HPDE6-E6E7 (cell line): ENCODE measurements at regions not wholly inside any gene's neighbourhood (a gene's known extent, or its start where the extent isn't known, plus 50 kb on each side); places are given as distances from the start of the nearest gene placed in this dataset.

Source experiments
- DNase-seq: peaks from one replicate; pipeline ENCODE4 v3.0.0; 2011; ENCODE audit warnings: missing footprints; ENCODE audit errors: extremely low spot score

DNA sequence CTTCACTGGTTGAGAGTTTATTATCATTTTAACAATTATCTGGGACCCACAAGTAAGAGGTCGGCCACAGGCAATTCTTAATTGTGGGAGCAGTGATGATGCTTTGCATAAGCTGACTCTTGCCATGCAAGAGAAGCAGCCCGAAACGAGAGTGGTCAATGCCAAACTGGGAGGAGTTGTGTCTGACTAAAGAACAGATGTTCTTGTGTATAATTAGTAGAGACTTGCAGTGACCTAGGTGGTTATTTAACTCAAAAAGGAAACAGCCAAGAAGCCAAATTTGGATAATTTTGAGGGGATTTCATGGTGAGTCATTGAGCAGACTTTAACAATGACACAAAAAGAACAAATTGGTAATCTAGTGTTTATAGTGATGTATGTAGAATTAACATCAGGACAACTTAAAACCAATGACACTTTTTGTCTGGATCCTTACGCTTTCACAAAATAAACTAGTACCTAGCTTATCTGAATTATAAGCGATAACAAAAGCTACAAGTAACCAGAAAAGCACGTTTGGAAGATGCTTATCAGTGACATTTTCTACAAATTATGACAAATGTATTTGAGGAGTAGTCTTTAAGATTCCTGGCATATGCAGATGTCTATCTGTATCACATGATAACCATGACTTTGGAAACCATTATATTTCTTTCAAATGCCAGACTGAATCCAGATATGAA lies 184.7 kb upstream of the DLGAP1 start:
- DNase-seq: no peak

DNA sequence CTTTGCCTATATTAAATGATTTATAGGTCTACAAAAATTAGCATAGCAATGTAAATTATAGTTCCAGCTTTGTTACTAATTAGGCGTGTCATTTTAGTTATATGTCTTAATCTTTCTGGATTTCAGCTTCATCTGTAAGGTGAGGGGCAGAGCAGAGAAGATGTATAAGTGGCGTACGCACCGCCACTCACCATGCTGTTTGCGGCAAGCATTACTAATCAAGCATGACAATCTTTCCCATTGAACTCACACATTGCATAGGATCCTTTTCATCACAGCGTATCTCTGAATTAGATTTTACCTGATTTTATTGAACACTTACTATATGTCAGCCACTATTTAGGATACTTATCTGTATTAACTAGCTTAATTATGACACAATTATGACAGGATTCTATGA lies 183.6 kb upstream of the DLGAP1 start:
- no peak for DNase-seq

DNA sequence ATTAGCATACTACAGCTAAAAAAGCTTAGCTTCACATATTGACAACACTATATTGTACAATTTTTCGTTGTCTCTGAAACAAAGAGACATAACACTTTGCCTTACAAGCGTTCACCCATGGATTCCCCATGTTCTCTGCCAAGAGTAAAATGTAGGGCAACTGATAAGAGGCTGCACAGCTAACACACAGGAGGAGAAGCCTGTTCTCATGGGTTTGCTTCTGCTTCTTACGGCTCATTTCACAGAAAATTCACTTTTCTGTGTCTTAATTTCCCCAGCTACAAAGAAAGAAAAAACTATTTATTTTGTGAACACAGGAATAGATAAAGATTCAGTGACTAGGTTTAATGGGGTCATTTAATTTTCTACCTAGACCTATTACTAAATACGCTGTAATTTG lies 182.8 kb upstream of the DLGAP1 start:
- DNase-seq: no peak

DNA sequence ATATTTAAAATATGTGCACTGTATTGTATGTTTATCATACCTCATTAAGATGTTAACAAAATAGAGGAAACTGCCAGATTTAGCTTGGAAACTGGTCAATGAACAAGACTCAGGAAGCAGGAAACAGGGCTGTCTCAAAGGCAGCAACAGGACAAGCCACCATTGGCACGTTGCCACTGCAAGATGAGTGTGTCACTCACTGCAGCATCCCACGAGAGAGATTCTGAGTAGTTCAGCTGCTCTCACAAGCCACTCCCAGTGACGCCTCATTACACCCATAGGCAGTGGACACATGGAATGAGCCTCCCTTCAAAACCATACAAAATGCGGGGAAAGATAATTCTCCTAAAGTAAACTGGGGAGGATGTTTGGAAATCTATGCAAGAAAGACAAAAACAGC lies 181.9 kb upstream of the DLGAP1 start:
- no peak for DNase-seq

DNA sequence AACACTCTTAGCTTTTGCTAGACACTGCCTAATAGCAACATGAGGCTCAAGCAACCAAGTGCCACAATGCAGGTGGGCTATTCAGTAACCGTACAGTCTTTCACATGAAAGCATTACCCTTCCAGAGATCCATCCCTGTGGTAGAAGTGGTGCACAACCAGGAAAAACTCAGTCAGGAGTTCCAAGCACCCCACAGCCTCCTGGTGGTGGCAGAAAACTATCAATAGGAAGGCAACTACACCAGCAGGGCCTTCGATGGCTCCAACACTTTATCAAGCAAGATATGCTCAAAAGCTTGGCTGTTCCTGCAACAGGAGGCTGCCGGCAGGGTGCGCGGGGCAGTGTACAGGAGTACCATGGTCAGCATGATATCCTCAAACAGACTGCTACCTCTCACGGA lies 176.1 kb upstream of the DLGAP1 start:
- no peak for DNase-seq

DNA sequence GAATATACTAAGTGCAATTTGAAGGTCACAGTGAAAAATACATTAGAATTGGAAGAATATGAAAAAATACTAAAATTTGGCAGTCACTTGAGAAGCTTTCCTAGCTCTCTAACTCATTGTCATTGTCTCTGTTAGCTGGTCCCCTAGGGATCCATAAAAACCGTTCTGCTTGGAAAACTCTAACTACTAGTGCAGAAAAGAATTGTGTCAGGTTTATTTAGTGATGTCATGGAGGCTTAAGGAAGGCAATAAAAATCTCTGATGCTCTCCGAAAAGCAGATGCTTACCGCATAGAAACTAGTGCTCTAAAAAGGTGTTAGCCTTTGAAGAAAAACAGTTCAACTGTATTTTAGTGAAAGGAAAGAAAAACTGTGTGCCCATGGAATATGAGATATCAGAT lies 150.1 kb upstream of the DLGAP1 start:
- no peak for DNase-seq

DNA sequence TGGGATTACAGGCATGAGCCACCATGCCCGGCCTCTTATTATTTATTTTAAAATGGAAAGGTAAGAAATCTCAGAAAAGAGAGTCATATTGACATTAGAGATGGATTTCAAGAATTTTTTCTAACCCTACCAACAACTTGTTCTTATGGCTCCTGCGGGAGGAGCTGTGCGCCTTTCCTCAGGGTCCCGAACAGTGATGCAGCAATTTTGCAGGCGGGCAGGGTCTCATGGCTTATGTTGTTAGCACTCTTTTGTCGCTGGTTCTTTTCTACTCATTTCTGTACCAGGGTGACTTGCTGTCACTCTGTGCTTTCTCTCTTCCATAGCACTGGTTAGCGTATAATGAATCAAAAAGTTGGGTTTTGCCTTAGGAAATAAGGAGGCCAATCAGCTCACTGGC lies 148.8 kb upstream of the DLGAP1 start:
- no peak for DNase-seq

DNA sequence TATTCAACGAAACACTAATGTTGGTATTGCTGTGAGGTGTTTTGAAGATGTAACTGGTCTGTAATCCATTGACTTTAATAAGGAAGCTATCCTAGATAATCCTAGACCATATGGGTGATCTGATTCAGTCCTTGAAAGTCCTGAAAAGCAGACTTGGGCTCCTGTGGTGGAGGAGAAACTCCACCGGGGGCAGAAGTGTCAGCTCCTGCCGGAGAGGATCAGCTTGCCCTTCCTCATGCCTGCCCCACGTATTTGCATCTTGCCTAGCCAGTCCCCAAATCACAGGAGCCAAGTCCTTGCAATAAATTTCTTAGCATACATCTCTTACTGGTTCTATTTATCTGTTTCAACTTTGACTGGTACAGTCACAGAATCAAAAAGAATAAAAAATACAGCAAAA lies 144.2 kb upstream of the DLGAP1 start:
- DNase-seq: no peak

DNA sequence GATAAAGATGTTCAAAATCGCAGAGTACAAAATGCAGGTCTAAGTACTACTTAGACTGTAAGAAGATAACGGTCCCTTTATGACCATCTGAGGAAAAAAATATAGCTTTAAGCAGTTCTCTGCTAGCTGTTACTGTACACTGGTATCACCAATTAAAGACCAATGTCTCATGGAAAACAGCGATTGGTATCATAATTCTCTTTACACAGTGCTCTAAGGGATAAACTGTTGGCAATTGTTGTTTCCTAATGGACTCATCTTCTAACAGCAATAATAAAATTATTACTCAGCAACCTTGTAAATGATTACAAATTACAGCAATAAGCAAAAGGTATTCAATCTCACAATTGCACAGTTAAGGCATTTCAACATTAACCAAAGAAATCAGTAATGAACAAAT lies 142.2 kb upstream of the DLGAP1 start:
- no peak for DNase-seq

DNA sequence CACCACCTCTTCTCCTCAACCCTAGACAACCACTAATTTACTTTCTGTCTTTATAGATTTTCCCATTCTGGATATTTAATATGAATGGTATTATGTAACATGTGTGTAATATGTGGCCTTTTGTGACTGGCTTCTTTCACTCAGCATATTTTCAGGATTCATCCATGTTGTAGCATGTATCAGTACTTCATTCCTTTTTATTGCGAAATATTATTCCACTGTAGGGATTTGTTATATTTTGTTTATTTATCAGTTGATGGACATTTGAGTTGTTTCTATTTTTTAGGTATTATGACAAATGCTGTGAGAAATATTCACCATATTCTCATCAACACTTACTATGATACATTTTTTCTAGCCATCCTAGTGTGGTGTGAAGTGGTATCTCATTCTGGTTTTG lies 138.8 kb upstream of the DLGAP1 start:
- no peak for DNase-seq

DNA sequence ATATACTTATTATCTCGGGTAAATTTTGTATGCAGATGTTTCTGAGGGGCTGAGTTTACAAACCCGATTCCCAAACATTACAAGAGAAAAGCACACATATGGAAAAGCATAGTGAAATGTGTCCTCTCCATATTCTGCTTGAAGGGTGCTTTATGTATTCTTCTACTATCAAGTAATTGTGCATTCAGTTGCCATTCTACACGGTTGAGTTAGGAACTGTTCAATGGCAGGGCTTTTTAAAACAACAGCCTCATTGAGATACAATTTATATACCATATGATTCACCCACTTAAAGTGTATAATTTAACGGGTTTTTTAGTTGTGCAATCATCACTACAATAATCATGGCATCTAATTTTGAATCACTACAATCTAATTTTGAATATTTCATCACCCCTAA lies 138.4 kb upstream of the DLGAP1 start:
- no peak for DNase-seq

DNA sequence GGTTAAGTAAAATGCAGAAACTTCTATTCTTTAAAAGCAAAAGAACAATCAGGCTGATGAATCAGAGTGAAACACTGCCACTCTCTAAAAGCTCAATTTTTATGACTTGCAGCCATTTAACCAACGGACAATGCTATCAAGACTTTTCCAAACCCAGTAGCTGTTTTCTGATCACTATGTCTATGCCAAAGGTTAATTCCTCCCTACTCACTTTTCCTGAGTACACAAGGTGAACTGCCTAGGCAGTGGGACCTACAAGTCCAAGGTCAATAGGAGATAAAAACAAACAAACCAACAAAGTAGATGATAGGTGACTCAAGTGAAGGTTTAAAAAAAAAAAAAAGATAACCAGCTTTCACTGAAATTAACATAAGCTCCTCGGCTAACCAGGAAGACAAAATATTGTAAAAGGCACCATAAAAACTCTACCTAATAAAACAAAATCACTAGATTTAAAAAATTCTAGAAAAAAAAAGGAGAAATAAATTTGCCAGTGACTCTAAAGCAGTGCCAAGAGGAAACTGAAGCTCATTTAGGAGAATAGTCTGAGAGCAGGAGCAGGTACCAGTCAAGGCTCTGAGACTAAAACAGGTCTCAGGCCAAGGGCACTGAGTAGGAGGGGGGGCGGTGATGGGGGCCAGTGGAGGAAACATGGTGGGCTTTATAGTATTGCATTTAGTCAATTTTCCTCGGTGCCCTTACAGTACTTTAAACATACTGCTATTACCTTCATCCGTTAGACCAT lies 134.1 kb upstream of the DLGAP1 start:
- DNase-seq: no peak

DNA sequence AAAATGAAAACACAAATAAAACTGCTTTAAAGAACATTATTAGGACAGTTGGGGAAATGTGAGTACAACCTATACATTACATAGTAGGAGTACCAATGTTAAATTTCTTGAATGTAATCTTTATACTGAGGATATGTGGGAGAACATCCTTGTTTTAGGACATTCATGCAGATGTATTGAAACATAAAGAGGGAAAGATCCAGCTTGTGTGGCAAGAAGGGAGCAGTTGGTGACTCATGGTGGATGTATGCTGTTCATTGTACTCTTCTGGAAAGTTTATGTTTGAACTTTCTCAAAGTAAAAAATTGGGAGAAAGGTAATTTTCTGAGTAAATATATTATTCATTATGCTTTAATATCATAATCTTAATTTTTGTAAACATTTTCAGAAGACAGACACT lies 132.1 kb upstream of the DLGAP1 start:
- DNase-seq: peak; percentile 0

DNA sequence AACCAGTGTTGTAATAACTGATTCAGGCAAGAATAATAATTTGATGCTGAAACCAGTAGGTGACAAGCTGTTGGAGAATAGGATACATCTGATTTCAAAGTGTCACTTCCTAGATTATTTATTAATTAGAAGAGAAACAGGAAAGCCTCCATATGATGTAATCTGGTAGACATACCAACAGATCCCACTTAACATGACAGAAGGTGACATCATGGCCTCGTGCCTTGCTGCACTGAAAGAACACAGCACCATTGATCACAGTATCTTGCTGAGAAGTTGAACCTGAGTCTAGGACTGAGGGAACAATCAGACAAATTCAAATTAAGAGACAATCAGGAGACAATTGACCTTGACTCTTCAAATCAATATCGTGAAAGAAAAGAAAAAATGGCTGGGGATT lies 131.6 kb upstream of the DLGAP1 start:
- no peak for DNase-seq

DNA sequence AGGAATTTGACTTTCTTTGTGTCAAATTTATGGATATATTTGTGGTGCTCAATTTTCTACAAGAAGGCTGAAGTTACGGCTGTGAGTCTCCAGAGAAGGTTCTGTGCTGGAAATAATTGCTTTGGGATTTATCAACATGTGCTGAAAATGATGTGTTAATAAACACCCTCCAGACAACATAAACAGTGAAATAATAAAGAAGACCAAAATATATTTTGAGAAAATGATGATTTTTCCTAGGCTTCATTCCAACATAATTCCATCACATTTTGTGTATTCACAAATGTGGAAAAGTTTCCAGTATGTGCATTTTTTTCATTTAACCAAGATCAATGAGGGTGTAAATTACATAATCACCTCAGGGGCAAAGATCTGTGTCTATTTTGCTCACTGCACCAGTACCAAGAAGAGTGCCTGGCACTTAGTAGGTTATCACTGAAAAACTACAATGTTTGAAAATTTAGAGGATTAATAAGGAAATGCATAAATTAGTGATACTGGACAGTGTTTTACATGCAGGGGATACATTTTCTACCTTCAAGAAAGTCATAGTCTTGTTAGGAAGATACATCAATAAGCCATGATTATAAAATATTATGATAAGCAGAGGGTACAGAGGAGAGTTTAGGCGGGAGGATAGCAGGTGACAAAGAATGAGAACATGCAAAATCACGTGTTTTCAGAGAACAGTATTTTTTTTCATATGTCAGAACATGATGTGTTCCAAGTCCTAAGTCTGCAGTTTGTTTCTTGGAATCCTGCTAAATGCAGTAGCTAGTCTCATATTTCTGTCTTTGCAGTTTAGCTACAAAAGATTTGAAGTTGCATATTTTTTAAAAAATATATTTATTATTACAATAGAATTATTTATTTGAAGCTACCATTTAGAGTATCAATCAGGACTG lies 127.6 kb upstream of the DLGAP1 start:
- no peak for DNase-seq

DNA sequence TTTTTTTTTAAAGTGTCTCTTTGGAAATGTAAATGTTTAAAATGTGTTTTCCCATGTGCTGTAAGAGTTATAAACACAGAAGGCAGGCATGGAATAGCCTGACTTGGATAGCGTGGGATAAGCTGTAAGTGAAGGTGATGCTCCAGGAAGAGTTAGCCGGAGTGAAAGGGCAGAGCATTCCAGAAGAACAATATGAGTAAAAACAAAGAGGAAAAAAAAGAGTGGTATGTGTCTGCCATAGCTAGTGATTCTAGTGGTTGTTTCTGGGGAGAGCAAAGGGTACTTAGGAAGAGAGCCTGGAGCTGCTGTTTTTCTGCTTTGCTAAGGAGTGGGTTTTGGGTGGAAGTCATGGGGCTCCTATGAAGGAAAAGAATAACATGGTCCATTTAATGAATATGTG lies 126.9 kb upstream of the DLGAP1 start:
- DNase-seq: no peak

DNA sequence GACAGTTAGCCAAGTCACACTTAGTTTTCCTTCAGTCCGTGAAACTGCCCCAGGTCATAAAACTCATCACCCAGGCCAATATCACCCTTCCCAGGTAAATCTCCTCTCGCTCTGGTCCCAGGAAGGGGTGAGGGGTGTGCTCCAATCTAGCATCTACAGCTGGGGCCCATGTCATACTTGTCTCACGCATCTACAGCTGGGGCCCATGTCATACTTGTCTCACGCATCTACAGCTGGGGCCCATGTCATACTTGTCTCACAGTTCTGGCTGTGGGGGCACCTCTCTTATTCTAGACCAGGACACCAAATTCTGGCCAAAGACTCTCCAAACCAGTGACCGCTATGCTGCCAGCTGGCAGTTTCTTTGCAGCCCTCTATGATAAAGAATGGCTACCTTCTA lies 123.3 kb upstream of the DLGAP1 start:
- no peak for DNase-seq

DNA sequence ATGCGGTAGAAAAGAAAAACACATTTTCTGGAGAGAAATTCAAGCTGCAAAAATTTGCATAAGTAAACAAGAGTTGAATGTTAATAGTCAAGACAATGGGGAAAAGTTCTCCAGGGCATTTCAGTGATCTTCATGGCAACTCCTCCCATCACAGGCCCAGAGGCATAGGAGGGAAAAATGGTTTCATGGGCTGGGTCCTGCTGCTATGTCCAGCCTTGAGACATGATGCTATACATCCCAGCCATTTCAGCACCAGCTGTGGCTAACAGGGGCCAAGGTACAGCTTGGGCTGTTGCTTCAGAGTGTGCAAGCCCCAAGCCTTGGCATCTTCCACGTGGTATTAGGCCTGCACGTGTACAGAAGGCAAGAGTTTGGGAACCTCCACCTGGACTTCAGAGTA lies 118.6 kb upstream of the DLGAP1 start:
- no peak for DNase-seq

DNA sequence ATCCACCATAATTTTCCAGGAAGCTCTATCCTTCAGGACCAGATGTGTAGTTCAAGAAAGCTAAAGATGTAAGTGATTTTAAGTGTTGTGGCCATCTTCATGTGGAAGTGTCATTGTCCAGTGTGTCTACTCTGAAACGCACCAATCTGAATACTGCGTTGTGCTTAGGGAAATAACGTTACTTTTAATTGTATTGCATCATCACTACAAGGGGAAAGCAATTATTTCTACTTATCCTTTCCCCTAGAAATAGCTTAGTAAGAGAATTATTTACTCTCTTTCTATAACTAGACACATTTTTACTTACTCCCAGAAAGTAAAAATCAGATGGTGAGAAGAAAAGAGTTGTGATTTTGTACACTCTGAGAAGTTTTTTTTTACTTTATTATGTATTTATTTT lies 102.4 kb upstream of the DLGAP1 start:
- no peak for DNase-seq

DNA sequence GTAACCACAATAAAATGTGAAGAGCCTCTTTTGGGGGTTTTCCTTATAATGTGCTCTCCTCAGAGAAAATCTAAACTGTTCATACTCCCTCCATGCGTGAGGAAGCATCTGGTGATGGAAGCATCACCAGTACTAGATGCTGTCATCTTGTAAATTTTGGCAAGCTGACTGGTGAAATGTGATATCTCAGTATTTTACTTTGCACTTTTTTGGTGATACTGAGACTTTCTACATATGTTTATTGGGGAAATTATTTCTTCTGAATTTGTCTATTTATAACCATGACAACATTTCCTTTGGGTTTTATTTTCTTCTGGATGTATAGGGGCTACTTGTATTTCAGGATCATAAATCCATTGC lies 95.9 kb upstream of the DLGAP1 start:
- DNase-seq: no peak

DNA sequence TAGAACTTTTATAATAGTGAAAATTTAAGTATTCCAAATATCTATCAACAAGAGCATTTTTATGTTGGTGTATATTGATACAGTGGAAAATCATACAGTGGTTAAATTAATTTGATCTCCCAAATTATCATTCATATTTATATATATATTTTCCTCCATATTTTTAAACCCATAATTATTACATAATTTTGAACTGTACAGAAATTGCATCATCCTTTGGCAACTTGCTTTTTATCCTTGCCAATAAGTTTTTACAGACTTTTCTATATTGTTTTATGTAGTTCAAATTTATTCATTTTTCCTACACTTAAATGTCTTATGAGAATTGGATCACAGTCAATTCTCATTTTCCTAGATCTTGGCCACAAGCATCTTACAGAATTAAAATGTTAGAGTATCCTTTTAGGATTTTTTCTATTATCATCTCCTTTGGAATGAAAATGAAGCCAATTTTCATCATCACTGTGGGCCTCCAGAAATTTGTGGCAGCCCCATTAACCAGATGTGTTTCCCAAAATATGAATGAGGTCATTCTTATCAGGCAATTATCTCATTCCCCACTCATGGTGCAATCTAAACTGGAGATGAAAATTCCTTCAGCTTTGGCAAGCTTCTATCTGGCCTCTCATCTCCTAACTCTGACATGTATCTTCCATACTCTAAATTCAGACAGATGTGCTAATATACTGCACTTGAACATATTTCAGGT lies 94.2 kb upstream of the DLGAP1 start:
- no peak for DNase-seq

DNA sequence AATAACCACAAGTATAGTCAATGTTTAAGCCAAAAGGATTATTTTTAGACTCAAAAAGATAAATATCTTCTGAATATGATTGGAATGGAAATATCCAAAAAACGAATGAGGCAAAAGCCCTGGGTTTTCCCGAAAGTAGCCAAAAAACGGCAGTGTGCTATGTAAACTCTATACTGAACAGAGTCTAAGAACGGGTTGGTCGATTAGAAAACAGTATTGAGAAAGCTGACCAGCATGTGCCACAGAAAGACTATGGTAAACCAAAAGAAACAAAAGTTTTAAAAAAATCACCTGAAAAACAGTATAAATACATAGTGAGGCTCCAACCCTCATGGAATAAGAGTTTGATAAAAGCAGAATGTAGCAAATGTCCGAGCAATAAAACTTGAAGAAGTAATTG lies 92.0 kb upstream of the DLGAP1 start:
- no peak for DNase-seq
